Keratinocyte (primary cell): ENCODE measurements at regions not wholly inside any gene's neighbourhood (a gene's known extent, or its start where the extent isn't known, plus 50 kb on each side); places are given as distances from the start of the nearest gene placed in this dataset.

Source experiments
- EZH2 ChIP-seq: IDR thresholded peaks from one replicate; pipeline ENCODE4 v1.6.1; 2012; ENCODE audit warnings: inconsistent platforms, mild to moderate bottlenecking, low read length, moderate library complexity
- TF ChIP-seq, protein P1 (sequence below), 3 experiments: IDR thresholded peaks in 1 of 3; conservative IDR thresholded peaks in 1 of 3; optimal IDR thresholded peaks in 1 of 3; 2 replicates in 2 of 3; 3 replicates in 1 of 3; pipeline versions ENCODE3 to v1.5.1; 2011; ENCODE audit warnings: low read length in 3 of 3, mild to moderate bottlenecking in 3 of 3, moderate library complexity in 2 of 3, control low read depth in 1 of 3, inconsistent platforms in 1 of 3; ENCODE audit not compliant: insufficient read depth in 2 of 3; ENCODE audit errors: extremely low read depth in 1 of 3

GRCh38 chr6:14986370-14986769 is 259.5 kb upstream of the JARID2 start:
- no peak for TF ChIP-seq EZH2
- TF ChIP-seq, protein P1, sequence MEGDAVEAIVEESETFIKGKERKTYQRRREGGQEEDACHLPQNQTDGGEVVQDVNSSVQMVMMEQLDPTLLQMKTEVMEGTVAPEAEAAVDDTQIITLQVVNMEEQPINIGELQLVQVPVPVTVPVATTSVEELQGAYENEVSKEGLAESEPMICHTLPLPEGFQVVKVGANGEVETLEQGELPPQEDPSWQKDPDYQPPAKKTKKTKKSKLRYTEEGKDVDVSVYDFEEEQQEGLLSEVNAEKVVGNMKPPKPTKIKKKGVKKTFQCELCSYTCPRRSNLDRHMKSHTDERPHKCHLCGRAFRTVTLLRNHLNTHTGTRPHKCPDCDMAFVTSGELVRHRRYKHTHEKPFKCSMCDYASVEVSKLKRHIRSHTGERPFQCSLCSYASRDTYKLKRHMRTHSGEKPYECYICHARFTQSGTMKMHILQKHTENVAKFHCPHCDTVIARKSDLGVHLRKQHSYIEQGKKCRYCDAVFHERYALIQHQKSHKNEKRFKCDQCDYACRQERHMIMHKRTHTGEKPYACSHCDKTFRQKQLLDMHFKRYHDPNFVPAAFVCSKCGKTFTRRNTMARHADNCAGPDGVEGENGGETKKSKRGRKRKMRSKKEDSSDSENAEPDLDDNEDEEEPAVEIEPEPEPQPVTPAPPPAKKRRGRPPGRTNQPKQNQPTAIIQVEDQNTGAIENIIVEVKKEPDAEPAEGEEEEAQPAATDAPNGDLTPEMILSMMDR (optimal IDR thresholded peaks at IDR 0.05 in 1 of 3, IDR thresholded peaks at IDR 0.05 in 1 of 3, conservative IDR thresholded peaks at IDR 0.05 in 1 of 3; ENCODE audit: extremely low read depth in 1 of 3, insufficient read depth in 2 of 3, low read length in 3 of 3) = no peak
